C4-2B (cell line): ENCODE measurements at regions not wholly inside any gene's neighbourhood (a gene's known extent, or its start where the extent isn't known, plus 50 kb on each side); places are given as distances from the start of the nearest gene placed in this dataset.

Source experiments
- CTCF ChIP-seq: fragments of 450-650 bp; conservative IDR thresholded peaks from 2 replicates; pipeline ENCODE4 v1.5.1; 2017; ENCODE audit warnings: mild to moderate bottlenecking
- ZFX ChIP-seq: fragments of 450-650 bp; IDR thresholded peaks from 2 replicates; pipeline ENCODE4 v1.6.1; 2017

GRCh38 chr10:107474650-107475049 is 310.1 kb upstream of the SORCS1 start:
- no peak for TF ChIP-seq CTCF
- no peak for TF ChIP-seq ZFX
